Erythroblast (primary cell): ENCODE measurements at regions not wholly inside any gene's neighbourhood (a gene's known extent, or its start where the extent isn't known, plus 50 kb on each side); places are given as distances from the start of the nearest gene placed in this dataset.

Experiments used
- GATA1 ChIP-seq: IDR thresholded peaks from 2 replicates; pipeline ENCODE4 v1.6.1; 2011; ENCODE audit warnings: low read depth, mild to moderate bottlenecking, control low read depth, low read length, moderate library complexity
- POLR2A ChIP-seq: IDR thresholded peaks from 2 replicates; pipeline ENCODE4 v1.6.1; 2011; ENCODE audit warnings: mild to moderate bottlenecking, low read length

GRCh38 chr6:85005494-85005893 lies 241.1 kb upstream of the TBX18 start:
- no peak for TF ChIP-seq POLR2A
- no peak for TF ChIP-seq GATA1
